WTC11 (cell line): ENCODE measurements at regions not wholly inside any gene's neighbourhood (a gene's known extent, or its start where the extent isn't known, plus 50 kb on each side); places are given as distances from the start of the nearest gene placed in this dataset.

ENCODE experiments used
- CBFB ChIP-seq: sonication (generic); formaldehyde crosslinking; IDR thresholded peaks from 2 replicates; pipeline ENCODE4 v1.8.1; 2022; ENCODE audit warnings: mild to moderate bottlenecking, low read depth, missing genetic modification reagents
- CTCF ChIP-seq: fragments of 200-600 bp; IDR thresholded peaks from 2 replicates; pipeline ENCODE4 v1.8.0; 2022; ENCODE audit warnings: antibody characterized with exemption
- GABPB1 ChIP-seq: sonication (generic); formaldehyde crosslinking; IDR thresholded peaks from 2 replicates; pipeline ENCODE4 v1.8.1; 2023; ENCODE audit warnings: mild to moderate bottlenecking, missing genetic modification reagents
- PRDM15 ChIP-seq: sonication (generic); formaldehyde crosslinking; IDR thresholded peaks from 2 replicates; pipeline ENCODE4 v1.8.0; 2022; ENCODE audit warnings: missing genetic modification reagents
- TCF7 ChIP-seq: sonication (generic); formaldehyde crosslinking; IDR thresholded peaks from 2 replicates; pipeline ENCODE4 v1.8.0; 2022; ENCODE audit warnings: mild to moderate bottlenecking, low read depth, missing genetic modification reagents, moderate library complexity
- USF2 ChIP-seq: sonication (generic); formaldehyde crosslinking; IDR thresholded peaks from 2 replicates; pipeline ENCODE4 v1.8.1; 2023; ENCODE audit warnings: mild to moderate bottlenecking, missing genetic modification reagents, moderate library complexity
- ZNF263 ChIP-seq: sonication (generic); formaldehyde crosslinking; IDR thresholded peaks from 2 replicates; pipeline ENCODE4 v1.8.1; 2022; ENCODE audit warnings: low read depth, mild to moderate bottlenecking, moderate library complexity, missing genetic modification reagents

GRCh38 chr7:67825356-67825755 lies 828.7 kb downstream of the TYW1 start:
- TF ChIP-seq CTCF, result no peak
- TF ChIP-seq ZNF263 (CRISPR knock-in tag), result no peak
- no peak for TF ChIP-seq GABPB1 (CRISPR knock-in tag)
- TF ChIP-seq USF2 (CRISPR knock-in tag), result no peak
- no peak for TF ChIP-seq PRDM15 (CRISPR knock-in tag)
- TF ChIP-seq TCF7 (CRISPR knock-in tag), result no peak
- TF ChIP-seq CBFB (CRISPR knock-in tag), result no peak
